ENCODE measurements at regions not wholly inside any gene's neighbourhood (a gene's known extent, or its start where the extent isn't known, plus 50 kb on each side); places are given as distances from the start of the nearest gene placed in this dataset.

DNA sequence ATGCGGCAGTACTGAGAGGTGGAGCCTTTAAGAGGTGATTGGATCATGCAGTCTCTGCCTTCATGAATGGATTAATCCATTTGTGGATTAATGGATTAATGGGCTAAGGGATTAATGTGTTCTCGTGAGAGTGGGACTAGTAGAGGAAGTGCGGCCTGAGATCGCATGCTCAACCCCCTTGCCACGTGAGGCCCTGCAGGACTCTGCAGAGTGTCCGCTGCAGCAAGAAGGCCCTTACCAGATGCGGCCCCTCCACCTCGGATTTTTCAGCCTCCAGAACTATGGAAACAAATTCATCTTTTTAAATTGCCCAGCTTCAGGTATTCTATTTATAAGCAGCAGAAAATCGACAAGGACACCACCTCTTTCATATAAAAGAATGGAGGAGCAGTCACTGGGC is 148.8 kb downstream of the TPRA1 start:
- Mint-ChIP-seq H3K27me3 (ENCODE audit: low read depth) (no peaks in the 10 kb centered on the region), H3K27ac (no peak overlapping the region), H3K4me3 (no peak overlapping the region), H3K4me1 (peaks cover 7% of the 10 kb centered on the region), H3K36me3 (no peaks in the 10 kb centered on the region), H3K9me3 (no peaks in the 10 kb centered on the region)
- ATAC-seq (no peak), DNase-seq (ENCODE audit: low spot score) (no peak)
- POLR2A ChIA-PET: no interaction called here
- CTCF ChIA-PET: interaction anchor here (1.5 kb wide), 1 partner anchor 14 kb away, joined by 7 read pairs; no protein-coding TSS in a partner anchor
- TF ChIP-seq ZNF219 (CRISPR knock-in tag; IDR thresholded peaks at IDR 0.05; ENCODE audit: borderline replicate concordance) (no peak), HMGA2 (CRISPR knock-in tag; IDR thresholded peaks at IDR 0.05) (no peak), EMX1 (CRISPR knock-in tag; IDR thresholded peaks at IDR 0.05) (no peak), PRRX2 (CRISPR knock-in tag; IDR thresholded peaks at IDR 0.05) (no peak), NR2C2 (CRISPR knock-in tag; IDR thresholded peaks at IDR 0.05) (no peak), JAZF1 (CRISPR knock-in tag; IDR thresholded peaks at IDR 0.05) (no peak), NFE2L1 (CRISPR knock-in tag; IDR thresholded peaks at IDR 0.05) (no peak), TEAD4 (CRISPR knock-in tag; IDR thresholded peaks at IDR 0.05) (no peak), NR3C1 (CRISPR knock-in tag; conservative IDR thresholded peaks at IDR 0.05; ENCODE audit: low read depth) (no peak)
- TF ChIP-seq, protein P1, sequence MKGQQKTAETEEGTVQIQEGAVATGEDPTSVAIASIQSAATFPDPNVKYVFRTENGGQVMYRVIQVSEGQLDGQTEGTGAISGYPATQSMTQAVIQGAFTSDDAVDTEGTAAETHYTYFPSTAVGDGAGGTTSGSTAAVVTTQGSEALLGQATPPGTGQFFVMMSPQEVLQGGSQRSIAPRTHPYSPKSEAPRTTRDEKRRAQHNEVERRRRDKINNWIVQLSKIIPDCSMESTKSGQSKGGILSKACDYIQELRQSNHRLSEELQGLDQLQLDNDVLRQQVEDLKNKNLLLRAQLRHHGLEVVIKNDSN (CRISPR knock-in tag; IDR thresholded peaks at IDR 0.05): no peak
- TF ChIP-seq, protein P2, sequence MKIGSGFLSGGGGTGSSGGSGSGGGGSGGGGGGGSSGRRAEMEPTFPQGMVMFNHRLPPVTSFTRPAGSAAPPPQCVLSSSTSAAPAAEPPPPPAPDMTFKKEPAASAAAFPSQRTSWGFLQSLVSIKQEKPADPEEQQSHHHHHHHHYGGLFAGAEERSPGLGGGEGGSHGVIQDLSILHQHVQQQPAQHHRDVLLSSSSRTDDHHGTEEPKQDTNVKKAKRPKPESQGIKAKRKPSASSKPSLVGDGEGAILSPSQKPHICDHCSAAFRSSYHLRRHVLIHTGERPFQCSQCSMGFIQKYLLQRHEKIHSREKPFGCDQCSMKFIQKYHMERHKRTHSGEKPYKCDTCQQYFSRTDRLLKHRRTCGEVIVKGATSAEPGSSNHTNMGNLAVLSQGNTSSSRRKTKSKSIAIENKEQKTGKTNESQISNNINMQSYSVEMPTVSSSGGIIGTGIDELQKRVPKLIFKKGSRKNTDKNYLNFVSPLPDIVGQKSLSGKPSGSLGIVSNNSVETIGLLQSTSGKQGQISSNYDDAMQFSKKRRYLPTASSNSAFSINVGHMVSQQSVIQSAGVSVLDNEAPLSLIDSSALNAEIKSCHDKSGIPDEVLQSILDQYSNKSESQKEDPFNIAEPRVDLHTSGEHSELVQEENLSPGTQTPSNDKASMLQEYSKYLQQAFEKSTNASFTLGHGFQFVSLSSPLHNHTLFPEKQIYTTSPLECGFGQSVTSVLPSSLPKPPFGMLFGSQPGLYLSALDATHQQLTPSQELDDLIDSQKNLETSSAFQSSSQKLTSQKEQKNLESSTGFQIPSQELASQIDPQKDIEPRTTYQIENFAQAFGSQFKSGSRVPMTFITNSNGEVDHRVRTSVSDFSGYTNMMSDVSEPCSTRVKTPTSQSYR (CRISPR knock-in tag; IDR thresholded peaks at IDR 0.05): no peak
- TF ChIP-seq, protein P3, sequence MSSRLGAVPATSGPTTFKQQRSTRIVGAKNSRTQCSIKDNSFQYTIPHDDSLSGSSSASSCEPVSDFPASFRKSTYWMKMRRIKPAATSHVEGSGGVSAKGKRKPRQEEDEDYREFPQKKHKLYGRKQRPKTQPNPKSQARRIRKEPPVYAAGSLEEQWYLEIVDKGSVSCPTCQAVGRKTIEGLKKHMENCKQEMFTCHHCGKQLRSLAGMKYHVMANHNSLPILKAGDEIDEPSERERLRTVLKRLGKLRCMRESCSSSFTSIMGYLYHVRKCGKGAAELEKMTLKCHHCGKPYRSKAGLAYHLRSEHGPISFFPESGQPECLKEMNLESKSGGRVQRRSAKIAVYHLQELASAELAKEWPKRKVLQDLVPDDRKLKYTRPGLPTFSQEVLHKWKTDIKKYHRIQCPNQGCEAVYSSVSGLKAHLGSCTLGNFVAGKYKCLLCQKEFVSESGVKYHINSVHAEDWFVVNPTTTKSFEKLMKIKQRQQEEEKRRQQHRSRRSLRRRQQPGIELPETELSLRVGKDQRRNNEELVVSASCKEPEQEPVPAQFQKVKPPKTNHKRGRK (CRISPR knock-in tag; IDR thresholded peaks at IDR 0.05; ENCODE audit: borderline replicate concordance): no peak

DNA sequence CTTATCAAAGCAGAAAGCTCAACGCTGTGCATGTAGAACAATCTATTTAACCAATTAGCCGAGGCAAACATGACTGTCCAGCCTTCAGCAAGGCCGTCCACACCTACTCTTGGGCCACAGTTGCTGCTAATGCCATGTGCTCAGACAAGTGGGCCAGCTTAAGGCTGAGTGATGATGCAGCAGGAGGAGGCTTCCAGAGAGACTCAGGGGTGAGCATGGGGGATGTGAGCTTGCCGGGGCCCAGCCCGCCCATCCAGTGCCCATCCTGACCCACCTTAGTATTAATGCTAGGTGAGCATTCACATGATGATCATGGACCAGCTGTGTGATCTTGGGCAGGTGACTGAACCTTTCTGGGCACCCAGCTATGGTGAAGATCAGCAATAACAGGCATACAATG is 150.1 kb downstream of the TPRA1 start:
- TF ChIP-seq, protein P4, sequence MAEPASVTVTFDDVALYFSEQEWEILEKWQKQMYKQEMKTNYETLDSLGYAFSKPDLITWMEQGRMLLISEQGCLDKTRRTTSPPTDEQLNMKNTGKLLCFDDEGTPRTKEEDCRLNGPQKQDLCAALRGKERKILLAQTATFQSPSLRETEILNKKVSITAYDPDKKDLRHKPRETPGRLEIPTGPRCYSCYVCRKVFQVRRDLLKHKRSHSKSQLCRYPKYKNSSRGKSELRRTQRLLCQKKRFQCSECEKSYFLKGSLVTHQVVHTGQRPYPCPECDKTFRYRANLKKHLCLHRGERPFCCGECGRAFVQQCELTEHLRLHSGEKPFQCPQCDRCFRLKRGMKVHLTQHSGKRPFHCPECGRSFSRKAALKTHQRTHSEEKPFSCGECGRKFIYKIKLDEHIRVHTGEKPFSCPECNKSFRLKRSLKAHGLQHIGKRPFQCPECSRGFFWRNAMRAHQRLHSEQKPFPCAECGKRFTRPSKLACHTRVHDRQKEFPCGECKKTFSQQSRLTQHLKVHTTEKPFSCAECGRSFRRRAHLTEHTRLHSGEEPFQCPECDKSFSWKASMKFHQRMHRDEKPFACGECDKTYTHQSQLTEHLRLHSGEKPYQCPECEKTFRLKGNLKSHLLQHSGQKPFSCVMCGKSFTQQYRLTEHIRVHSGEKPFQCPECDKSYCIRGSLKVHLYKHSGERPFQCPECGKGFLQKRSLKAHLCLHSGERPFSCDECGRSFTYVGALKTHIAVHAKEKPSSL (CRISPR knock-in tag; conservative IDR thresholded peaks at IDR 0.05): no peak
- no peak for TF ChIP-seq ZNF671 (CRISPR knock-in tag; IDR thresholded peaks at IDR 0.05)
- TF ChIP-seq ESRRA (CRISPR knock-in tag; IDR thresholded peaks at IDR 0.05; ENCODE audit: borderline replicate concordance): no peak
- TF ChIP-seq, protein P5, sequence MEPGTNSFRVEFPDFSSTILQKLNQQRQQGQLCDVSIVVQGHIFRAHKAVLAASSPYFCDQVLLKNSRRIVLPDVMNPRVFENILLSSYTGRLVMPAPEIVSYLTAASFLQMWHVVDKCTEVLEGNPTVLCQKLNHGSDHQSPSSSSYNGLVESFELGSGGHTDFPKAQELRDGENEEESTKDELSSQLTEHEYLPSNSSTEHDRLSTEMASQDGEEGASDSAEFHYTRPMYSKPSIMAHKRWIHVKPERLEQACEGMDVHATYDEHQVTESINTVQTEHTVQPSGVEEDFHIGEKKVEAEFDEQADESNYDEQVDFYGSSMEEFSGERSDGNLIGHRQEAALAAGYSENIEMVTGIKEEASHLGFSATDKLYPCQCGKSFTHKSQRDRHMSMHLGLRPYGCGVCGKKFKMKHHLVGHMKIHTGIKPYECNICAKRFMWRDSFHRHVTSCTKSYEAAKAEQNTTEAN (CRISPR knock-in tag; IDR thresholded peaks at IDR 0.05): no peak
- TF ChIP-seq, protein P6, sequence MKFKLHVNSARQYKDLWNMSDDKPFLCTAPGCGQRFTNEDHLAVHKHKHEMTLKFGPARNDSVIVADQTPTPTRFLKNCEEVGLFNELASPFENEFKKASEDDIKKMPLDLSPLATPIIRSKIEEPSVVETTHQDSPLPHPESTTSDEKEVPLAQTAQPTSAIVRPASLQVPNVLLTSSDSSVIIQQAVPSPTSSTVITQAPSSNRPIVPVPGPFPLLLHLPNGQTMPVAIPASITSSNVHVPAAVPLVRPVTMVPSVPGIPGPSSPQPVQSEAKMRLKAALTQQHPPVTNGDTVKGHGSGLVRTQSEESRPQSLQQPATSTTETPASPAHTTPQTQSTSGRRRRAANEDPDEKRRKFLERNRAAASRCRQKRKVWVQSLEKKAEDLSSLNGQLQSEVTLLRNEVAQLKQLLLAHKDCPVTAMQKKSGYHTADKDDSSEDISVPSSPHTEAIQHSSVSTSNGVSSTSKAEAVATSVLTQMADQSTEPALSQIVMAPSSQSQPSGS (CRISPR knock-in tag; IDR thresholded peaks at IDR 0.05; ENCODE audit: borderline replicate concordance, low read depth): no peak
- no peak for TF ChIP-seq ZNF263 (CRISPR knock-in tag; IDR thresholded peaks at IDR 0.05; ENCODE audit: low read depth)
- no peak for TF ChIP-seq ZNF396 (CRISPR knock-in tag; IDR thresholded peaks at IDR 0.05; ENCODE audit: borderline replicate concordance)
- no peak for TF ChIP-seq CBFB (CRISPR knock-in tag; IDR thresholded peaks at IDR 0.05; ENCODE audit: low read depth)
- no peak for TF ChIP-seq PRRX2 (CRISPR knock-in tag; IDR thresholded peaks at IDR 0.05)
- no peak for TF ChIP-seq ZNF423 (CRISPR knock-in tag; IDR thresholded peaks at IDR 0.05)
- TF ChIP-seq EMX1 (CRISPR knock-in tag; IDR thresholded peaks at IDR 0.05): no peak
- no peak overlapping the region for H3K27ac Mint-ChIP-seq
- DNase-seq (ENCODE audit: low spot score) (no peak), ATAC-seq (no peak)
- H3K9me3 Mint-ChIP-seq: 0 out of 2 replicates have a peak, but pooled peaks cover 2% of the 10 kb centered on the region
- ChIA-PET POLR2A (no interaction called here), CTCF (interaction anchor here (1.3 to 1.9 kb wide), 2 partner anchors 15 to 33 kb away, joined by 6 to 7 read pairs; no protein-coding TSS in a partner anchor)
- no peak overlapping the region for H3K4me3 Mint-ChIP-seq
- no peaks in the 10 kb centered on the region for H3K36me3 Mint-ChIP-seq
- no peaks in the 10 kb centered on the region for H3K27me3 Mint-ChIP-seq (ENCODE audit: low read depth)
- peaks cover 10% of the 10 kb centered on the region for H3K4me1 Mint-ChIP-seq

Measured in WTC11 (cell line).